ENCODE measurements at regions not wholly inside any gene's neighbourhood (a gene's known extent, or its start where the extent isn't known, plus 50 kb on each side); places are given as distances from the start of the nearest gene placed in this dataset.

GRCh38 chr13:40132249-40132648, 476.8 kb downstream of the COG6 start:
- H3K4me1 ChIP-seq (ENCODE audit: control insufficient read depth, insufficient read depth, low read length), result no peaks in the 10 kb centered on the region
- no peak for TF ChIP-seq ZNF792 (tag by site-specific recombination; IDR thresholded peaks at IDR 0.05)
- no peak for TF ChIP-seq ZNF544 (tag by site-specific recombination; IDR thresholded peaks at IDR 0.05)
- no peak for TF ChIP-seq ZNF10 (tag by site-specific recombination; IDR thresholded peaks at IDR 0.05)
- no peak for TF ChIP-seq ZNF175 (tag by site-specific recombination; IDR thresholded peaks at IDR 0.05)
- TF ChIP-seq ZNF513 (tag by site-specific recombination; IDR thresholded peaks at IDR 0.05), result no peak
- H3K27ac ChIP-seq (ENCODE audit: extremely low read depth, low read depth, low read length), result no peak overlapping the region
- ChIA-PET POLR2A (no interaction called here), CTCF (no interaction called here)
- no peaks in the 10 kb centered on the region for H3K36me3 ChIP-seq (ENCODE audit: control insufficient read depth in 2 of 2, insufficient read depth in 1 of 2, low read length in 2 of 2)
- H3K9me3 ChIP-seq (ENCODE audit: control insufficient read depth, insufficient read depth, low read depth, low read length), result no peaks in the 10 kb centered on the region
- H3K4me3 ChIP-seq (ENCODE audit: low read depth, low read length), result no peak overlapping the region

GRCh38 chr13:40136896-40137295, 481.4 kb downstream of the COG6 start:
- Histone ChIP-seq H3K9me3 (ENCODE audit: control insufficient read depth, insufficient read depth, low read depth, low read length) (no peaks in the 10 kb centered on the region), H3K4me3 (ENCODE audit: low read depth, low read length) (no peak overlapping the region), H3K4me1 (ENCODE audit: control insufficient read depth, insufficient read depth, low read length) (no peaks in the 10 kb centered on the region), H3K36me3 (ENCODE audit: control insufficient read depth in 2 of 2, insufficient read depth in 1 of 2, low read length in 2 of 2) (no peaks in the 10 kb centered on the region), H3K27ac (ENCODE audit: extremely low read depth, low read depth, low read length) (no peak overlapping the region)
- ChIA-PET POLR2A (no interaction called here), CTCF (no interaction called here)
- TF ChIP-seq, protein P1, sequence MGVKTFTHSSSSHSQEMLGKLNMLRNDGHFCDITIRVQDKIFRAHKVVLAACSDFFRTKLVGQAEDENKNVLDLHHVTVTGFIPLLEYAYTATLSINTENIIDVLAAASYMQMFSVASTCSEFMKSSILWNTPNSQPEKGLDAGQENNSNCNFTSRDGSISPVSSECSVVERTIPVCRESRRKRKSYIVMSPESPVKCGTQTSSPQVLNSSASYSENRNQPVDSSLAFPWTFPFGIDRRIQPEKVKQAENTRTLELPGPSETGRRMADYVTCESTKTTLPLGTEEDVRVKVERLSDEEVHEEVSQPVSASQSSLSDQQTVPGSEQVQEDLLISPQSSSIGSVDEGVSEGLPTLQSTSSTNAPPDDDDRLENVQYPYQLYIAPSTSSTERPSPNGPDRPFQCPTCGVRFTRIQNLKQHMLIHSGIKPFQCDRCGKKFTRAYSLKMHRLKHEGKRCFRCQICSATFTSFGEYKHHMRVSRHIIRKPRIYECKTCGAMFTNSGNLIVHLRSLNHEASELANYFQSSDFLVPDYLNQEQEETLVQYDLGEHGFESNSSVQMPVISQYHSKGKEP (tag by site-specific recombination; IDR thresholded peaks at IDR 0.05), result no peak
- TF ChIP-seq ZNF777 (tag by site-specific recombination; IDR thresholded peaks at IDR 0.05; ENCODE audit: borderline replicate concordance), result no peak

DNA sequence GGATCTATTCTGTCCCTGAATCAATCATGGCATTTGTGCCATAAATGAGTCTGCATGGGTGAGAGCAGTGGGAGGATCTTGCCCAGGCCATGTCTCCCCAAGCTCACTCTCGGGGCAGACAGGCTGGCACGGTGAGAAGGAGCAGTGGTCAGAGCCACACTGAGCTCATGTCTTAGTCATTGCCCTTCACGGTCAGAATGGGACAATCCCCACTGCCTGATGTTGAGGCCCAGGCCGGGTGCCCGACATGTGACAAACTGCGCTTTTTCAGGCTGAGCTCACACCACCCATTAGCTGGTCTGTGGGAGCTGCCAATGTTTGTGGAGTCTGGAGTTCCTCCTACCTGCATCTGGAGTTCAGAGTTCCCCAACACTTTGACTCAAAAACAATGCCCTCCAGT, 481.9 kb downstream of the COG6 start:
- TF ChIP-seq GLIS2 (tag by site-specific recombination; IDR thresholded peaks at IDR 0.05), result no peak
- TF ChIP-seq ZNF514 (tag by site-specific recombination; IDR thresholded peaks at IDR 0.05), result no peak
- no peak for TF ChIP-seq ZNF48 (tag by site-specific recombination; IDR thresholded peaks at IDR 0.05)
- TF ChIP-seq ZNF777 (tag by site-specific recombination; IDR thresholded peaks at IDR 0.05; ENCODE audit: borderline replicate concordance), result no peak
- TF ChIP-seq SP2 (tag by site-specific recombination; IDR thresholded peaks at IDR 0.05), result no peak
- TF ChIP-seq ZNF302 (tag by site-specific recombination; IDR thresholded peaks at IDR 0.05; ENCODE audit: low read depth), result no peak
- TF ChIP-seq ZBTB7A (tag by site-specific recombination; IDR thresholded peaks at IDR 0.05; ENCODE audit: low read depth), result no peak
- no peak for TF ChIP-seq ZNF394 (tag by site-specific recombination; IDR thresholded peaks at IDR 0.05; ENCODE audit: borderline replicate concordance)
- TF ChIP-seq KLF16 (tag by site-specific recombination; IDR thresholded peaks at IDR 0.05), result no peak
- no peak for TF ChIP-seq FEZF1 (tag by site-specific recombination; IDR thresholded peaks at IDR 0.05)
- no peak for TF ChIP-seq KLF9 (tag by site-specific recombination; IDR thresholded peaks at IDR 0.05; ENCODE audit: low read depth)
- TF ChIP-seq ZFP37 (tag by site-specific recombination; IDR thresholded peaks at IDR 0.05), result no peak
- CTCF ChIA-PET, result no interaction called here
- Histone ChIP-seq H3K27ac (ENCODE audit: extremely low read depth, low read depth, low read length) (no peak overlapping the region), H3K36me3 (ENCODE audit: control insufficient read depth in 2 of 2, insufficient read depth in 1 of 2, low read length in 2 of 2) (no peaks in the 10 kb centered on the region), H3K4me1 (ENCODE audit: control insufficient read depth, insufficient read depth, low read length) (no peaks in the 10 kb centered on the region), H3K4me3 (ENCODE audit: low read depth, low read length) (no peak overlapping the region), H3K9me3 (ENCODE audit: control insufficient read depth, insufficient read depth, low read depth, low read length) (no peaks in the 10 kb centered on the region)
- POLR2A ChIA-PET, result no interaction called here
